Esophagus muscularis mucosa (tissue), 4 donors: ENCODE measurements at regions not wholly inside any gene's neighbourhood (a gene's known extent, or its start where the extent isn't known, plus 50 kb on each side); places are given as distances from the start of the nearest gene placed in this dataset.

Source experiments
- DNase-seq: peaks from one replicate; pipeline ENCODE4 v3.0.0-alpha.2; 2017; ENCODE audit errors: extremely low spot score
- H3K27ac ChIP-seq, 4 donors: fragments of 200-600 bp; sonication (generic); replicated peaks in 1 of 4; 1 replicate in 3 of 4; 2 replicates in 1 of 4; pipeline ENCODE4 v1.5.1; 2016 to 2019; ENCODE audit warnings: mild to moderate bottlenecking in 1 of 4
- H3K27me3 ChIP-seq, 4 donors: fragments of 200-600 bp; sonication (generic); one replicate each; pipeline versions ENCODE4 v1.5.1 to v1.6.0; 2016 to 2019
- H3K36me3 ChIP-seq, 4 donors: fragments of 200-600 bp; sonication (generic); one replicate each; pipeline ENCODE4 v1.5.1; 2016 to 2019
- H3K4me1 ChIP-seq, 4 donors: fragments of 200-600 bp; sonication (generic); one replicate each; pipeline ENCODE4 v1.5.1; 2016 to 2019
- H3K4me3 ChIP-seq, 4 donors: fragments of 200-600 bp; sonication (generic); 1 replicate in 2 of 4; 2 replicates in 2 of 4; pipeline ENCODE4 v1.5.1; 2016 to 2019; ENCODE audit warnings: mild to moderate bottlenecking in 4 of 4, moderate library complexity in 1 of 4
- H3K9me3 ChIP-seq, 4 donors: fragments of 200-600 bp; sonication (generic); 1 replicate in 3 of 4; 2 replicates in 1 of 4; pipeline ENCODE4 v1.5.1; 2016 to 2019
- EP300 ChIP-seq: sonication (generic); formaldehyde crosslinking; IDR thresholded peaks from one replicate; pipeline ENCODE4 v1.6.1; 2017; ENCODE audit warnings: antibody characterized with exemption
- POLR2A ChIP-seq: fragments of 450-650 bp; IDR thresholded peaks from one replicate; pipeline ENCODE4 v1.6.1; 2017; ENCODE audit warnings: antibody characterized with exemption, moderate library complexity, mild to moderate bottlenecking, low read depth
- POLR2AphosphoS5 ChIP-seq, 2 donors: sonication (generic); formaldehyde crosslinking; IDR thresholded peaks; one replicate each; pipeline ENCODE4 v1.6.1; 2017; ENCODE audit warnings: antibody characterized with exemption in 2 of 2
- WGBS: methylation state at CpG from one replicate; pipeline ENCODE4 v1.1.5; 2018; 5-methylcytosine and 5-hydroxymethylcytosine counted together
- intact Hi-C: fragments of 100-400 bp; cut with DNase I; formaldehyde crosslinking; loops from one replicate; pipeline ENCODE4 v1.15.1; 2023
- TF ChIP-seq, protein P1 (sequence below), 3 experiments: fragments of 200-600 bp in 2 of 3; fragments of 450-650 bp in 1 of 3; sonication (generic) in 2 of 3; IDR thresholded peaks; one replicate each; pipeline ENCODE4 v1.5.1; 2017 to 2019; ENCODE audit warnings: antibody characterized with exemption in 3 of 3, mild to moderate bottlenecking in 2 of 3, moderate library complexity in 1 of 3

DNA sequence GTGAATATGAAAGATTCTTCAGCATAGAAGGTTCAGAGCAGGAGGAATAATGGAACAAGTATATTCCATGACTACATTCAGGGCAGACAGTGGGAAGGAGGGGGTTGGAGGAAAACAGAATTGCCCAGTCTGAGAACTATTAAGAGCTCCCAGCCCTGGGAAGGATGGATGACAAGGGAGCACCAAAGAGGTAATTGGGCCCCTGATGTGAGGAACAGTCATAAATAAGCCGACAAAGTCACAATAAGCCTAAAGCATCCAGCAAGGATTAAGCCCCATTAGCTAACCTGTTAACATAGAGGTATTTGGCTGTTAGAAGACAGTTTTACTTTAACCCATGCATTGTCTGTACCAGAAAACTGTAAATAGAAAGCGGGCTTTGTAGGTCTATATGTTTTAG lies 348.7 kb upstream of the SEMA6A start:
- Histone ChIP-seq H3K4me1 (no peaks in the 10 kb centered on the region), H3K27ac (no peak overlapping the region), H3K4me3 (no peak overlapping the region), H3K27me3 (no peaks in the 10 kb centered on the region), H3K36me3 (no peaks in the 10 kb centered on the region), H3K9me3 (no peaks in the 10 kb centered on the region)
- intact Hi-C loops = no loop called here
- WGBS = 92% methylated on average over 2 of the region's 2 CpGs
- TF ChIP-seq, protein P1, sequence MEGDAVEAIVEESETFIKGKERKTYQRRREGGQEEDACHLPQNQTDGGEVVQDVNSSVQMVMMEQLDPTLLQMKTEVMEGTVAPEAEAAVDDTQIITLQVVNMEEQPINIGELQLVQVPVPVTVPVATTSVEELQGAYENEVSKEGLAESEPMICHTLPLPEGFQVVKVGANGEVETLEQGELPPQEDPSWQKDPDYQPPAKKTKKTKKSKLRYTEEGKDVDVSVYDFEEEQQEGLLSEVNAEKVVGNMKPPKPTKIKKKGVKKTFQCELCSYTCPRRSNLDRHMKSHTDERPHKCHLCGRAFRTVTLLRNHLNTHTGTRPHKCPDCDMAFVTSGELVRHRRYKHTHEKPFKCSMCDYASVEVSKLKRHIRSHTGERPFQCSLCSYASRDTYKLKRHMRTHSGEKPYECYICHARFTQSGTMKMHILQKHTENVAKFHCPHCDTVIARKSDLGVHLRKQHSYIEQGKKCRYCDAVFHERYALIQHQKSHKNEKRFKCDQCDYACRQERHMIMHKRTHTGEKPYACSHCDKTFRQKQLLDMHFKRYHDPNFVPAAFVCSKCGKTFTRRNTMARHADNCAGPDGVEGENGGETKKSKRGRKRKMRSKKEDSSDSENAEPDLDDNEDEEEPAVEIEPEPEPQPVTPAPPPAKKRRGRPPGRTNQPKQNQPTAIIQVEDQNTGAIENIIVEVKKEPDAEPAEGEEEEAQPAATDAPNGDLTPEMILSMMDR (IDR thresholded peaks at IDR 0.05) = no peak
- TF ChIP-seq POLR2A = no peak
- TF ChIP-seq POLR2AphosphoS5 (IDR thresholded peaks at IDR 0.05) = no peak
- TF ChIP-seq EP300 = no peak
- DNase-seq = no peak

- H3K27ac ChIP-seq = no peak overlapping the region
- H3K4me3 ChIP-seq = no peak overlapping the region
- no peaks in the 10 kb centered on the region for H3K36me3 ChIP-seq
- intact Hi-C loops = no loop called here
- no peaks in the 10 kb centered on the region for H3K4me1 ChIP-seq
- DNase-seq = no peak
- H3K27me3 ChIP-seq = no peaks in the 10 kb centered on the region
- H3K9me3 ChIP-seq = no peaks in the 10 kb centered on the region
- TF ChIP-seq EP300 = no peak
- TF ChIP-seq, protein P1 (IDR thresholded peaks at IDR 0.05) = no peak
- no peak for TF ChIP-seq POLR2AphosphoS5 (IDR thresholded peaks at IDR 0.05)
- TF ChIP-seq POLR2A = no peak
Observed at GRCh38 chr5:116922532-116922931, 347.9 kb upstream of the SEMA6A start.

DNA sequence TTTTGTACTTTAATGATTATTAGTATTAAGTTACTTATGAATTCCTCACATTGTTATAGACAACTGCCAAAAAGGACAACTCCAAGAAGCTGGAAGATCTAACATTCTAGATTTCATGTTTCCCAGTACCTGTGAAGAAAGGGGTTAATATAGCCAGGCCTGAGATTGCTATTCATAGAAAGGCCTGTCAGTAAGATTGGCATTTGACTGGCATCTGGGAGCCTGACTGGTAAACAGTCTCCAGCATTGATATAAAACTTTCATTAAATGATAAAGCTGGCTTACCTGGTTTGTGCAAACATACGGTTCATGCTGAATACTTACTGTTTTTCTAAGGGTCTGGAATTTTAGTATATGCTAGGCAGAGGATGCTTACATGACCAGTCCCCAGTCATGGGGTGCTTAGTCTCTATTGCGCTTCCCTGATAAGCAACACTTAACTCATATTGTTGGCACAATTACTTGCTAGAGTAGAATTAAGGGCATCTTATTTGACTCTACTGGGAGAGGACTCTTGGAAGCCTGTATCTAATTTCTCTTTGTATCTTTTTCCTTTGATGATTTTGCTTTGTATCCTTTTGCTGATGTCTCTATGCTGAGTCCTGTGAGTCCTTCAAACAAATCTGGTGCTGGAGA lies 340.4 kb upstream of the SEMA6A start:
- Histone ChIP-seq H3K4me3 (no peak overlapping the region), H3K27ac (no peak overlapping the region), H3K27me3 (no peaks in the 10 kb centered on the region), H3K9me3 (no peaks in the 10 kb centered on the region), H3K4me1 (no peaks in the 10 kb centered on the region), H3K36me3 (no peaks in the 10 kb centered on the region)
- 98% methylated on average over 2 of the region's 2 CpGs for WGBS
- DNase-seq = no peak
- no peak for TF ChIP-seq POLR2AphosphoS5 (IDR thresholded peaks at IDR 0.05)
- TF ChIP-seq POLR2A = no peak
- TF ChIP-seq, protein P1 (IDR thresholded peaks at IDR 0.05) = no peak
- TF ChIP-seq EP300 = no peak
- intact Hi-C loops = no loop called here

DNA sequence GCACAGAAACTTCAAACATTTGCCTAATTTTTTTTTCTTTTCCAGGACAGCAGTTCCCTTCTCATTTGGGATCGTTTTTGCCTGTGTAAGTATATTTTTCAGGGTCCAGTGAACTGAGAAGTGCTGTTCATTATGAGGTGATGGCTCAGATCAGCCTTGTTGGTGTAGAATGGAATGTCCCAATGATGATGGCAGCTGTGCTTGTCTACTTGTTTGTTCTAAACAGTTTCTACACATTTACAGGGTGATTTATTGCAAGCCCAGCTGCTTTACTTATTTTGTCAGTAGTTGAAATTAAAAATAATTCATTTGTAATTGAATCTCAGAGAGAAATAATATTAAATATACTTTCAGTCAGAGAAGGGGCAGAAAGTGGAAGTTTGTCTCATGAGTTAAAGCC lies 337.6 kb upstream of the SEMA6A start:
- no peak for DNase-seq
- intact Hi-C loops = no loop called here
- Histone ChIP-seq H3K4me3 (no peak overlapping the region), H3K27me3 (no peaks in the 10 kb centered on the region), H3K36me3 (no peaks in the 10 kb centered on the region), H3K9me3 (no peaks in the 10 kb centered on the region), H3K4me1 (no peaks in the 10 kb centered on the region), H3K27ac (no peak overlapping the region)
- WGBS = 75% methylated on average over 1 of the region's 1 CpG
- TF ChIP-seq, protein P1 (IDR thresholded peaks at IDR 0.05) = no peak
- TF ChIP-seq POLR2AphosphoS5 (IDR thresholded peaks at IDR 0.05) (no peak), EP300 (no peak), POLR2A (no peak)

- Histone ChIP-seq H3K27me3 (no peaks in the 10 kb centered on the region), H3K4me3 (no peak overlapping the region), H3K27ac (no peak overlapping the region), H3K4me1 (no peaks in the 10 kb centered on the region), H3K9me3 (no peaks in the 10 kb centered on the region), H3K36me3 (no peaks in the 10 kb centered on the region)
- WGBS = 100% methylated on average over 1 of the region's 1 CpG
- intact Hi-C loops = no loop called here
- TF ChIP-seq POLR2AphosphoS5 (IDR thresholded peaks at IDR 0.05) (no peak), EP300 (no peak), POLR2A (no peak)
- TF ChIP-seq, protein P1 (IDR thresholded peaks at IDR 0.05) = no peak
- no peak for DNase-seq
Observed at GRCh38 chr5:116911074-116911473, 336.5 kb upstream of the SEMA6A start.
